ENCODE measurements at regions not wholly inside any gene's neighbourhood (a gene's known extent, or its start where the extent isn't known, plus 50 kb on each side); places are given as distances from the start of the nearest gene placed in this dataset.

DNA sequence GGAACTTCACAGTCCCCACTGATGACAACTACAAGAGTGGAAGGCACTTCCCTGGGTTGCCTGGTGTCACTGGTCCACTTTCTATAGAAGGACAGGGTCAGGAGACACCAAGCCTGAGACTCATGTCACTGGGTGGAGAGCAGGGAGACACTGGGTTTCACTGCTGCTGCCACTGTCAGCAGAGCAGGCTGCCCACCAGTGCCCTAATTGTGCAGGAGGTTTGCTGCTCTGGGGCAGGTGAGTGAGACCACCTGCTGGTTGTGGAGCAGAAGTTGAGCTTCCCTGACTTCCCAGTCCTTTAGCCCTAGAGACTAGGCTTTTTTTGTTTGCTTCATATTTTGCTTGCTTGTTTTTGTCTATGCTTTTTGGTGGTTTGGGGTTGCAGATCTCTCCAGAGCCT lies 528.4 kb upstream of the RGMA start:
- TF ChIP-seq, protein P1, sequence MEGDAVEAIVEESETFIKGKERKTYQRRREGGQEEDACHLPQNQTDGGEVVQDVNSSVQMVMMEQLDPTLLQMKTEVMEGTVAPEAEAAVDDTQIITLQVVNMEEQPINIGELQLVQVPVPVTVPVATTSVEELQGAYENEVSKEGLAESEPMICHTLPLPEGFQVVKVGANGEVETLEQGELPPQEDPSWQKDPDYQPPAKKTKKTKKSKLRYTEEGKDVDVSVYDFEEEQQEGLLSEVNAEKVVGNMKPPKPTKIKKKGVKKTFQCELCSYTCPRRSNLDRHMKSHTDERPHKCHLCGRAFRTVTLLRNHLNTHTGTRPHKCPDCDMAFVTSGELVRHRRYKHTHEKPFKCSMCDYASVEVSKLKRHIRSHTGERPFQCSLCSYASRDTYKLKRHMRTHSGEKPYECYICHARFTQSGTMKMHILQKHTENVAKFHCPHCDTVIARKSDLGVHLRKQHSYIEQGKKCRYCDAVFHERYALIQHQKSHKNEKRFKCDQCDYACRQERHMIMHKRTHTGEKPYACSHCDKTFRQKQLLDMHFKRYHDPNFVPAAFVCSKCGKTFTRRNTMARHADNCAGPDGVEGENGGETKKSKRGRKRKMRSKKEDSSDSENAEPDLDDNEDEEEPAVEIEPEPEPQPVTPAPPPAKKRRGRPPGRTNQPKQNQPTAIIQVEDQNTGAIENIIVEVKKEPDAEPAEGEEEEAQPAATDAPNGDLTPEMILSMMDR (IDR thresholded peaks at IDR 0.05; ENCODE audit: low read depth, low read length), result no peak
- in situ Hi-C loops (cut with HindIII; ENCODE audit: low sequenced_read_pairs), result no loop called here

DNA sequence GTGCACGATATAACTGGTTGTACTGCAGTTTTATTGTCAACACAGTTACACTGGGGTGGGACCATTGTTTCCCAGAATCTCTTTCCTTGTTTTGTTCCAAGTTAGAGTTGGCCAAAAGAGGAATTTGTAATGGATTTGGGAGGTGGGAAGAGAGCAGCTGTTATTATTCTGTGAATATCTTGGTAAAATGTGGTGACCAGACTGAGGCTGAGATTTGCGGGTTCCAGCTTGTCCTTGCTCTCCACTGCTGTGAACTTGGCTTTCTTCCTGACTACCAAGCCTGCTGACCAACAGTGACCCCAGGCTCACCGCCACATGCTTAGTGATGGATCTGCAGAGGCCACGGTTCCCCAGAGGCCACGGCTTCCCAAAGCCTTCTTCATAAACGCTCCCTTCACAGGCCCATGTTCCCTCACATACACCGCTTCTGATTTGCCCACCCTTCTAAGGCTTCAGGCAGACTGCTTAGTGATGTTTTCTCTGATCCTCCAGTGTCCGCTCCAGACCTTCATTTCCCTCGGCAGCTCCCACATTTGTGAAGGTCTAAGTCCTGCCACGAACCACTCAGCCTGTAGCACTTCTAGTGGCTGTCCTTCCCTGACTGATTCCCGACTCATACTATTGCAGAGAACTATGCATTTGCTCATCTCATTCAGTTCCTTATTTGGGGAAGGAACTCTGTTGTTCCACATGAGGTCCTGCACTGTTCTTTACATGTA lies 525.5 kb upstream of the RGMA start:
- TF ChIP-seq, protein P1 (IDR thresholded peaks at IDR 0.05; ENCODE audit: low read depth, low read length), result no peak
- in situ Hi-C loops (cut with HindIII; ENCODE audit: low sequenced_read_pairs), result no loop called here
- no peak for DNase-seq (ENCODE audit: low read depth, low spot score)
- no peak overlapping the region for H3K4me3 ChIP-seq (ENCODE audit: low read depth, low read length)

More for the DNA sequence above, 528.4 kb upstream of the RGMA start:
- no peak for DNase-seq (ENCODE audit: low read depth, low spot score)
- H3K4me3 ChIP-seq (ENCODE audit: low read depth, low read length), result no peak overlapping the region

DNA sequence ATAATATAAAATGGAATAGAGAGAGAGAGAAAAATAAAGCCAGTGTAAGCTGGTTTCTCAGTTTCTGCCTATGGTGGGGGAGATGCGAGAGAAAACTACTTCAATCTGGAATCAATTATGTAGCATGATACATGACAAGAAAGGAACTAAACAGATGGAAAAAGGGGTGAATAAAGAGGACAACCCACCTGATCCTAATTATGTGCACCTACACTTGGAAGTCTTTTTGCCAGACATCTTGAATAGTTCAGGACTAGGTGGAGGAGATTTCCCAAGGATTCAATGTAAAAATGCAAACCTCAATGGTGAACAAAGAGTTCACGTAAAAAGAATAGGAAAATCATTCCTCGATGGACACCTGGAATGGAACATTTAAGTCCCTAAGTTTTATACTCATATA lies 524.4 kb upstream of the RGMA start:
- in situ Hi-C loops (cut with HindIII; ENCODE audit: low sequenced_read_pairs), result no loop called here

DNA sequence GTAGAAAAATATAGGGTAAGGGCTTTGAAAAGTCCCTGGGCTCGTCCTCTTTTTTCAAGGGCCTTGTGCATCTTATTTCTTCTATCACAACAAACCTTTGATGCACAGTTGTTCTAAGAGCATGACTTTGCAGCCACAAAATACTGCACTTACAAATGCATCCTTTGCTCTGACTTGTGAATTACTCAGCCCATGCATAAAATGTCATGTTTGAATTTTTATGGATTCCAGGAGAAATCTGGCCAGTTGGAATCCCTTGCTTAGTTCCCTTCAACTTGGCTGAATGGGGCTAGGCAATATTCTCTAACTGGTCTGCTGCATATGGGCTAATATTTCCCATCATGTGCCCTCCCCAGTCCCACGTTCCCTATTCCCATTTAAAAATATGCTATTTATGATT lies 523.9 kb upstream of the RGMA start:
- in situ Hi-C loops (cut with HindIII; ENCODE audit: low sequenced_read_pairs), result no loop called here
- TF ChIP-seq, protein P1 (IDR thresholded peaks at IDR 0.05; ENCODE audit: low read depth, low read length), result no peak
- no peak for DNase-seq (ENCODE audit: low read depth, low spot score)
- no peak overlapping the region for H3K4me3 ChIP-seq (ENCODE audit: low read depth, low read length)

More for the DNA sequence above, 524.4 kb upstream of the RGMA start:
- TF ChIP-seq, protein P1 (IDR thresholded peaks at IDR 0.05; ENCODE audit: low read depth, low read length), result no peak
- no peak overlapping the region for H3K4me3 ChIP-seq (ENCODE audit: low read depth, low read length)
- DNase-seq (ENCODE audit: low read depth, low spot score), result no peak

GRCh38 chr15:93610944-93611343 lies 521.9 kb upstream of the RGMA start:
- no peak for DNase-seq (ENCODE audit: low read depth, low spot score)
- TF ChIP-seq, protein P1 (IDR thresholded peaks at IDR 0.05; ENCODE audit: low read depth, low read length), result no peak
- in situ Hi-C loops (cut with HindIII; ENCODE audit: low sequenced_read_pairs), result no loop called here
- no peak overlapping the region for H3K4me3 ChIP-seq (ENCODE audit: low read depth, low read length)

DNA sequence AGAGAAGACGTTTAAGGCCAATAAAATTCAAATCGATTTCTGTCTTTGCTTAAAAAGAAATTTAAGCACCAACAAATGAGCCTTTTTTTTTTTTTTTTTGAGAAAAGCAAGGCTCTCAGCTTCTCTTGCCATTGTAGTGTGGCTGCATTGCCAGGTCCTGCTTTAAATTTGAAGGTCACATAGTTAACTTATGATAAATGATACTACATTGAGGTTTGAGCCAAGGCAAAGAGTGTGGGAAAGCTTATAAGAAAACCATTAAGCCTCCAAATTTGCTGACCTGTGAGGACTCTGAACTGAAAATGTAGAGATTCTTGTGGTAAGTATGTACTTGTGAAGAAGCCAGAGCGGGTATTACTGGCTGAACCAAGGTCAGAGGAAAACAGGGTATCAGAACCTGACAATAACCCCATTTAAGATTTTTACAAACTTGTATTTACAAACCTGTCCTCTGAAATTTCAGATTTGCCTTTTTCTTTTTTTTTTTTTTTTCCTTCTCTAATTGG lies 519.7 kb upstream of the RGMA start:
- H3K4me3 ChIP-seq (ENCODE audit: low read depth, low read length), result no peak overlapping the region
- DNase-seq (ENCODE audit: low read depth, low spot score), result no peak
- TF ChIP-seq, protein P1 (IDR thresholded peaks at IDR 0.05; ENCODE audit: low read depth, low read length), result no peak
- in situ Hi-C loops (cut with HindIII; ENCODE audit: low sequenced_read_pairs), result no loop called here
